GM12878 (cell line): ENCODE measurements at regions not wholly inside any gene's neighbourhood (a gene's known extent, or its start where the extent isn't known, plus 50 kb on each side); places are given as distances from the start of the nearest gene placed in this dataset.

Experiments
- BCL11A ChIP-seq: IDR thresholded peaks from 2 replicates; pipeline ENCODE4 v1.6.1; 2011; ENCODE audit warnings: low read depth, low read length
- CHD2 ChIP-seq: IDR thresholded peaks from 2 replicates; pipeline ENCODE4 v1.6.1; 2011; ENCODE audit warnings: low read depth, low read length, improper control_type of control experiment, borderline replicate concordance
- CTCF ChIP-seq, 3 experiments: IDR thresholded peaks in 2 of 3; conservative IDR thresholded peaks in 1 of 3; 2 replicates each; pipeline ENCODE4 v1.5.1; 2011; ENCODE audit warnings: low read depth in 3 of 3, low read length in 3 of 3, mild to moderate bottlenecking in 3 of 3, control low read depth in 2 of 3, moderate library complexity in 2 of 3, inconsistent platforms in 1 of 3, mixed read lengths in 1 of 3; ENCODE audit not compliant: control insufficient read depth in 2 of 3, insufficient read depth in 1 of 3; ENCODE audit errors: extremely low read depth in 1 of 3
- POLR2AphosphoS5 ChIP-seq: IDR thresholded peaks from 2 replicates; pipeline ENCODE4 v1.6.1; 2011; ENCODE audit warnings: mild to moderate bottlenecking, low read length, inconsistent platforms
- SP1 ChIP-seq: IDR thresholded peaks from one replicate; pipeline ENCODE4 v1.6.1; 2011; ENCODE audit warnings: low read depth, low read length
- STAT3 ChIP-seq: IDR thresholded peaks from 2 replicates; pipeline ENCODE4 v1.6.1; 2011; ENCODE audit warnings: low read depth, low read length, improper control_type of control experiment
- TCF3 ChIP-seq: IDR thresholded peaks from 2 replicates; pipeline ENCODE4 v1.6.1; 2012; ENCODE audit warnings: low read depth, mild to moderate bottlenecking, low read length, borderline replicate concordance; ENCODE audit not compliant: insufficient read depth

- TF ChIP-seq CTCF (IDR thresholded peaks at IDR 0.05 in 2 of 3, conservative IDR thresholded peaks at IDR 0.05 in 1 of 3; ENCODE audit: control insufficient read depth in 2 of 3, extremely low read depth in 1 of 3, insufficient read depth in 1 of 3, low read depth in 3 of 3, low read length in 3 of 3), result no peak
- no peak for TF ChIP-seq CHD2
- no peak for TF ChIP-seq SP1
- no peak for TF ChIP-seq BCL11A
- no peak for TF ChIP-seq STAT3
- TF ChIP-seq POLR2AphosphoS5, result no peak
- TF ChIP-seq TCF3, result no peak
Observed at GRCh38 chr1:80882553-80882952, 918.2 kb upstream of the ADGRL2 start.
